ENCODE measurements at regions not wholly inside any gene's neighbourhood (a gene's known extent, or its start where the extent isn't known, plus 50 kb on each side); places are given as distances from the start of the nearest gene placed in this dataset.

DNA sequence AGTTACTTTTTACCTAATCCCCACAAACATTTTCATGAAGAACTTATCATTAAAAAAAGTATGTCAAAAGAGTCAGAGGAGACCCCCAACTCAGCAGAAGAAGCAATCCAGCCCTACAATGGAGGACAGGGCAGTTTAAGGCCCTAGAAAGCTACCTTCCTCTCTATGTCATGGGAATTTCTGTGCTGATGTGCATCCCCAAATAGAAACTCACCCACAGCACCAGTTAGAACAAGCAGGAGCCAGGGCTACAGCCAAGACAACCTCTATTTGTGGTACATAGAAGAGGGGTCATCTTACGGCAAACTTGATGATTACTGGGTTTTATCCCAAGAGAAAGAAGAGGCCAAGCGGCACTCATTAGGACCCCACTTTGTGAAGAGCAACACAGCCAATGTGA lies 160.9 kb upstream of the CCDC150 start:
- no peak for DNase-seq (ENCODE audit: low spot score)
- TF ChIP-seq, protein P1, sequence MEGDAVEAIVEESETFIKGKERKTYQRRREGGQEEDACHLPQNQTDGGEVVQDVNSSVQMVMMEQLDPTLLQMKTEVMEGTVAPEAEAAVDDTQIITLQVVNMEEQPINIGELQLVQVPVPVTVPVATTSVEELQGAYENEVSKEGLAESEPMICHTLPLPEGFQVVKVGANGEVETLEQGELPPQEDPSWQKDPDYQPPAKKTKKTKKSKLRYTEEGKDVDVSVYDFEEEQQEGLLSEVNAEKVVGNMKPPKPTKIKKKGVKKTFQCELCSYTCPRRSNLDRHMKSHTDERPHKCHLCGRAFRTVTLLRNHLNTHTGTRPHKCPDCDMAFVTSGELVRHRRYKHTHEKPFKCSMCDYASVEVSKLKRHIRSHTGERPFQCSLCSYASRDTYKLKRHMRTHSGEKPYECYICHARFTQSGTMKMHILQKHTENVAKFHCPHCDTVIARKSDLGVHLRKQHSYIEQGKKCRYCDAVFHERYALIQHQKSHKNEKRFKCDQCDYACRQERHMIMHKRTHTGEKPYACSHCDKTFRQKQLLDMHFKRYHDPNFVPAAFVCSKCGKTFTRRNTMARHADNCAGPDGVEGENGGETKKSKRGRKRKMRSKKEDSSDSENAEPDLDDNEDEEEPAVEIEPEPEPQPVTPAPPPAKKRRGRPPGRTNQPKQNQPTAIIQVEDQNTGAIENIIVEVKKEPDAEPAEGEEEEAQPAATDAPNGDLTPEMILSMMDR (IDR thresholded peaks at IDR 0.05; ENCODE audit: borderline replicate concordance, control extremely low read depth, extremely low read depth, insufficient read depth, missing control alignments): no peak
- in situ Hi-C loops (cut with MboI; ENCODE audit: low sequenced_read_pairs, unreplicated experiment): no loop called here

DNA sequence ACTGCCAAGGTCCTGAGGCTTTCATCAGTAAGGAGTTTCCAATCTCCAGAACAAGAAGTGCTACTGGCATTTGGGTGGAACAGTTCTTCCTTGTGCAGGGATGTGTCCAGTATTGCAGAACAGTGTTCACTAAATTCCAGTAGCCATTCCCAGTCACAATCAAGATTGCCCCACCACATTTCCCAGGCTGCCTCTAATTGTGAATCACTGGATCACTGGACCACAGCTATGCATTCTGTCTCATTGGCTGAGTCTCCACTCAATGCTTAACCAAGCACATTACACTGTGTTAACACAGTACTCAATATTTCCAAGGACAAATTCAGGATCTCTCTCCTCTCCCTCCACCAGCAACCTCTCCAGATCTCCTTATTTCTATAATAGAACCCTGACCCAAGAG lies 160.2 kb upstream of the CCDC150 start:
- in situ Hi-C loops (cut with MboI; ENCODE audit: low sequenced_read_pairs, unreplicated experiment): no loop called here
- TF ChIP-seq, protein P1 (IDR thresholded peaks at IDR 0.05; ENCODE audit: borderline replicate concordance, control extremely low read depth, extremely low read depth, insufficient read depth, missing control alignments): no peak
- DNase-seq (ENCODE audit: low spot score): no peak

DNA sequence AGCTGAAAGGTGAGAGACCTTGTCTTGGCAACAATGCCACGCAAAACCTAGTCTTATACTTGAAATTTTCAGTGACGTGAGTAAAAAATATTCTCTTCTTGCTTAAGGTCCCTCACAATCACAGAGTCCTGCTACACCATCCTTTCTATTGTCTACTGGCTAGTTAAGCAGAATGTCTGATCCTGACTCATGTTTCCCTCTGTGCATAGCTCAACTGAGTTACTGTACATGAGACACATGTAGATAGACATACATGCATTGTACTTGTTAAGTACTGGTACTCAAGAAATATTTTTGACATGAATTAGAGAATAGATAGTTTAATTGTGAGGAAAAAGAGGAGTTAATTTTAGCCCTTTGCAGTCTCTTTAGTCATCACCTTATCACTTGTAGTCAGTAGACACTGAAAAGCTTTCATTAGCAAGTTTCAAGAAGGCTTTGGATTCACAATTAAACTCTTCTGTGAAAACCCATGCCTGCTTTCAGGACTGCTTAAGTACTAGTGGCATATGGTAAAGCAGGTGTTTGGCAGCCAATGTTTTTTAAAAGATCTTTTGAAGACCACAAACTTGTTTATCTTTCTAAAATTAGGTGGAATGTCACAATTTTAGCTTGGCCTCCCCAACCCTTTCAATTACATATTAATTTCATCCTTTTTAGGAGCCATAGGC lies 158.7 kb upstream of the CCDC150 start:
- TF ChIP-seq, protein P1 (IDR thresholded peaks at IDR 0.05; ENCODE audit: borderline replicate concordance, control extremely low read depth, extremely low read depth, insufficient read depth, missing control alignments): no peak
- DNase-seq (ENCODE audit: low spot score): no peak
- in situ Hi-C loops (cut with MboI; ENCODE audit: low sequenced_read_pairs, unreplicated experiment): no loop called here

DNA sequence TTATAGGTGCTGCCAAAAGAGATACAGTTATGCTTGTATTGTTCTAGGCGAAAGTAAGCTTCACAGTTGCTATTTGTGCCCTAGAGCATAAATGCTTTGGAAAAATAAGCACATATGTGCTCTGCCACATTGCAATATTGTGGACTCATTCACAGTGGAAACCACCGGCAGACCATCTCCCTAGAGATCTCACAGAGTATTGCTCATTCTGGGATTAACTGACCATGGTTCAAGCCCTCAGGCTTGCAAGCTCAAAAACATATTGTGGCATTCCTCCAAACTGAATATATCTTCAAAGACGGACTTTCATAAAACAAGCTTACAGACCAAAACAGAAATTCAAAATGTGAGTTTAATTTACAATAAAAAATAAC lies 158.2 kb upstream of the CCDC150 start:
- in situ Hi-C loops (cut with MboI; ENCODE audit: low sequenced_read_pairs, unreplicated experiment): no loop called here
- TF ChIP-seq, protein P1 (IDR thresholded peaks at IDR 0.05; ENCODE audit: borderline replicate concordance, control extremely low read depth, extremely low read depth, insufficient read depth, missing control alignments): no peak
- DNase-seq (ENCODE audit: low spot score): no peak

DNA sequence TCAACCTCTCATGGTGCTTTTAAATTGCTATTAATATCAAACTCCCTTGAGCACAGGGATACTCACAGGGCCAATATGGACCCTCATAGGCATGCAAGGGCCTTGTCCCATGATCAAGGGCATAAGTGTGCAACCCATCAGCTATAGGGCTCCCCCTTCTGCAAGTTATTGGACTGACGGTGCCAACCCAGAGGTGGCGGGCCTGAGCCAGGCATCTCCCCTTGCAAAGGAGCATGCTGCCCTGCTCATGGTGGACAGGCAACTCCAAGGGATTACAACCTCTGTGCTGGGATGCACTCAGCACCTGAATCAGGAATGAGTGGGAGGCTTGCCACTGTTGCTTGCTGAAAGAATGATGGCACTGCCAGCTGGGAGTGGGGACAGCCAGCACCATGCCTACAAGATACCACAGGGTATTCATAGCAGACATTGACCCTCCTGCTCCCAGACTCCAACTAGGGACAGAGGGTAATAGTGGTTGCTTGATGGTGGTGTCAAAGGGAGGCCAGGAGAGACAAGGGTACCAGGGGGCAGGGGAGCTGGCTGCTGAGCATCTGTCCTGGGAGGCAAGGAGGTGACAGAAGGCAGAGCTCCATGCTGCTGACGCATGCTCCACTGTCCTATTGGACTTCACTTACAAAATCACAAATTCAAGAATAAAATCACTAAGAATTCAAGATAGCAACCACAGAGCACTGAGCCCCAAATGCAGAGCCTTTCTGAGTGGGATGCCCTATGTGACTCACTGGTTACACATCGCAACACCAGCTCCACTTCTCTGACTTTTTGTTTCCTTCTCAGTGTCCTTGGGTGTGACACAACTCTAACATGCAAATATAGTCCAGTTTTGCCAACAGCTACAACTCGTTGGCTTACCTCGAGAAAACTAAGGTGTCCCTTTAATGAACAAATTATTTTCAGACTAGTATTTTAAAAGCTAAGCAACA lies 157.1 kb upstream of the CCDC150 start:
- in situ Hi-C loops (cut with MboI; ENCODE audit: low sequenced_read_pairs, unreplicated experiment): no loop called here
- TF ChIP-seq, protein P1 (IDR thresholded peaks at IDR 0.05; ENCODE audit: borderline replicate concordance, control extremely low read depth, extremely low read depth, insufficient read depth, missing control alignments): no peak
- DNase-seq (ENCODE audit: low spot score): no peak

DNA sequence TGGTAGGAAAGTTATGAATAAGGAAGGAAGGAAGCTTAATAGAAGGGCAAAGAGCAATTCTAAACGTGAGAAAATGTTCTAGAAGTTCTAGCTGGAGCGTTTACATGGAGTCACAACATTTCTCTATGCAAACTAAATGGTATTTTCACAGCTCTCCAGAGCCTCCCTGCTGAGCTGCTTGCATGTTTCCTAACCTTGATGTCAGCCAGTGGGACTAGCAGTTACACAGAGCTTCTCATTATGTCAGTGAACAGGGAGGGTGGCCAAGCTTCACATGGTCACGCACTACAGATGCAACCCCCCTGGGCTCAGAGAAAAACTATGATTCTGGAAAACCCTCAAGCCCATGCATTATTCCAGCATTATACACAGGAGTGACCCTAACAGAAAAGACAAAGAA lies 153.4 kb upstream of the CCDC150 start:
- no peak for DNase-seq (ENCODE audit: low spot score)
- TF ChIP-seq, protein P1 (IDR thresholded peaks at IDR 0.05; ENCODE audit: borderline replicate concordance, control extremely low read depth, extremely low read depth, insufficient read depth, missing control alignments): no peak
- in situ Hi-C loops (cut with MboI; ENCODE audit: low sequenced_read_pairs, unreplicated experiment): no loop called here

Measured in GM13976 (cell line).